MM.1S (cell line): ENCODE measurements at regions not wholly inside any gene's neighbourhood (a gene's known extent, or its start where the extent isn't known, plus 50 kb on each side); places are given as distances from the start of the nearest gene placed in this dataset.

ENCODE experiments used
- DNase-seq: peaks from one replicate; pipeline ENCODE4 v3.0.0-alpha.2; 2015
- H2AFZ ChIP-seq: fragments of 300-600 bp; sonication (generic); 2 replicates; pipeline ENCODE4 v1.6.0; 2016; ENCODE audit warnings: antibody characterized with exemption, low read length
- H3F3A ChIP-seq: fragments of 300-600 bp; sonication (generic); 2 replicates; pipeline ENCODE4 v1.6.1; 2016; ENCODE audit warnings: mild to moderate bottlenecking, antibody characterized with exemption, low read length, moderate library complexity, mixed read lengths; ENCODE audit not compliant: insufficient read depth
- H3K27ac ChIP-seq: fragments of 300-600 bp; sonication (generic); 2 replicates; pipeline ENCODE4 v1.5.1; 2016; ENCODE audit warnings: mild to moderate bottlenecking, low read length
- H3K27me3 ChIP-seq: fragments of 300-600 bp; sonication (generic); replicated peaks from 2 replicates; pipeline ENCODE4 v1.6.0; 2016; ENCODE audit warnings: low read length; ENCODE audit not compliant: insufficient read depth
- H3K36me3 ChIP-seq: fragments of 300-600 bp; sonication (generic); replicated peaks from 2 replicates; pipeline ENCODE4 v1.6.1; 2016; ENCODE audit warnings: mild to moderate bottlenecking, low read length, mixed read lengths; ENCODE audit not compliant: insufficient read depth
- H3K4me1 ChIP-seq: fragments of 300-600 bp; sonication (generic); 2 replicates; pipeline ENCODE4 v1.6.1; 2016; ENCODE audit warnings: low read length, mixed read lengths
- H3K4me2 ChIP-seq: fragments of 300-600 bp; sonication (generic); 2 replicates; pipeline ENCODE4 v1.6.0; 2016; ENCODE audit warnings: low read depth, low read length
- H3K4me3 ChIP-seq: fragments of 300-600 bp; sonication (generic); 2 replicates; pipeline ENCODE4 v1.5.1; 2016; ENCODE audit warnings: low read length, mixed read lengths
- H3K79me2 ChIP-seq: fragments of 300-600 bp; sonication (generic); 2 replicates; pipeline ENCODE4 v1.6.1; 2016; ENCODE audit warnings: mixed run types, low read length, mixed read lengths
- H3K9ac ChIP-seq: fragments of 300-600 bp; sonication (generic); 2 replicates; pipeline ENCODE4 v1.6.1; 2016; ENCODE audit warnings: low read length, mixed read lengths
- H3K9me2 ChIP-seq: fragments of 300-600 bp; sonication (generic); replicated peaks from 2 replicates; pipeline ENCODE4 v1.6.1; 2016; ENCODE audit warnings: mild to moderate bottlenecking, low read length, mixed read lengths; ENCODE audit not compliant: insufficient read depth
- H3K9me3 ChIP-seq: fragments of 300-600 bp; sonication (generic); replicated peaks from 2 replicates; pipeline ENCODE4 v1.6.1; 2016; ENCODE audit warnings: mild to moderate bottlenecking, low read length, mixed read lengths; ENCODE audit not compliant: insufficient read depth
- H4K20me1 ChIP-seq: fragments of 300-600 bp; sonication (generic); 2 replicates; pipeline ENCODE4 v1.6.1; 2016; ENCODE audit warnings: mild to moderate bottlenecking, low read length, moderate library complexity, mixed read lengths; ENCODE audit not compliant: insufficient read depth
- EZH2 ChIP-seq: fragments of 300-600 bp; sonication (generic); optimal IDR thresholded peaks from 2 replicates; pipeline ENCODE3; 2017; ENCODE audit warnings: low read depth, mild to moderate bottlenecking, antibody characterized with exemption, low read length, mixed read lengths
- EZH2phosphoT487 ChIP-seq: fragments of 300-600 bp; sonication (generic); IDR thresholded peaks from 2 replicates; pipeline ENCODE4 v1.6.1; 2018; ENCODE audit warnings: antibody characterized with exemption, low read length
- TF ChIP-seq, protein P1 (sequence below): fragments of 300-600 bp; sonication (generic); IDR thresholded peaks from 2 replicates; pipeline ENCODE4 v1.5.1; 2016; ENCODE audit warnings: antibody characterized with exemption, low read length, mixed read lengths

DNA sequence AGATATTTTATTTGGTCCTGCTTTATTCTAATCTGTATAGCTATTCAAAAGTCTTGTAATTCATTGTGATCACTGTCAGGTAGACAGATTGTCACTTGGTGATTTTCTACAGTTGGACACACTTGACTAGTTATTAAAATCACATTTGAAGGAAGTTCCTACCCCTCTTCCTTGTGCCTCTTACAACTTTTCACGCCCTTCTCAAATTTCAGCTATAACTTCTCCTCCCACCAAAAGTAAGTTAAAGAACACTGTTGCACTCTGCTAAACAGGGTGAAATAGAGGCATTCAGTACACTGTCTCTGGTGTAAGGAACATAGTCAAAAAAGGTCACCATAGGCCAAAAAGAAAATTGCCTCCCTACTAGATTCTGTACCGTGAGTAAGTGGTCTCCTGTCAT, 142.1 kb upstream of the POU5F2 start:
- Histone ChIP-seq H3K4me1 (no peaks in the 10 kb centered on the region), H3F3A (no peaks in the 10 kb centered on the region), H3K4me2 (no peak overlapping the region), H3K79me2 (no peaks in the 10 kb centered on the region), H3K4me3 (no peak overlapping the region), H3K27me3 (no peaks in the 10 kb centered on the region), H3K9ac (no peak overlapping the region), H4K20me1 (no peaks in the 10 kb centered on the region), H3K27ac (no peak overlapping the region), H3K9me3 (no peaks in the 10 kb centered on the region), H2AFZ (no peak overlapping the region), H3K9me2 (no peaks in the 10 kb centered on the region), H3K36me3 (no peaks in the 10 kb centered on the region)
- no peak for DNase-seq
- TF ChIP-seq, protein P1, sequence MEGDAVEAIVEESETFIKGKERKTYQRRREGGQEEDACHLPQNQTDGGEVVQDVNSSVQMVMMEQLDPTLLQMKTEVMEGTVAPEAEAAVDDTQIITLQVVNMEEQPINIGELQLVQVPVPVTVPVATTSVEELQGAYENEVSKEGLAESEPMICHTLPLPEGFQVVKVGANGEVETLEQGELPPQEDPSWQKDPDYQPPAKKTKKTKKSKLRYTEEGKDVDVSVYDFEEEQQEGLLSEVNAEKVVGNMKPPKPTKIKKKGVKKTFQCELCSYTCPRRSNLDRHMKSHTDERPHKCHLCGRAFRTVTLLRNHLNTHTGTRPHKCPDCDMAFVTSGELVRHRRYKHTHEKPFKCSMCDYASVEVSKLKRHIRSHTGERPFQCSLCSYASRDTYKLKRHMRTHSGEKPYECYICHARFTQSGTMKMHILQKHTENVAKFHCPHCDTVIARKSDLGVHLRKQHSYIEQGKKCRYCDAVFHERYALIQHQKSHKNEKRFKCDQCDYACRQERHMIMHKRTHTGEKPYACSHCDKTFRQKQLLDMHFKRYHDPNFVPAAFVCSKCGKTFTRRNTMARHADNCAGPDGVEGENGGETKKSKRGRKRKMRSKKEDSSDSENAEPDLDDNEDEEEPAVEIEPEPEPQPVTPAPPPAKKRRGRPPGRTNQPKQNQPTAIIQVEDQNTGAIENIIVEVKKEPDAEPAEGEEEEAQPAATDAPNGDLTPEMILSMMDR: no peak

DNA sequence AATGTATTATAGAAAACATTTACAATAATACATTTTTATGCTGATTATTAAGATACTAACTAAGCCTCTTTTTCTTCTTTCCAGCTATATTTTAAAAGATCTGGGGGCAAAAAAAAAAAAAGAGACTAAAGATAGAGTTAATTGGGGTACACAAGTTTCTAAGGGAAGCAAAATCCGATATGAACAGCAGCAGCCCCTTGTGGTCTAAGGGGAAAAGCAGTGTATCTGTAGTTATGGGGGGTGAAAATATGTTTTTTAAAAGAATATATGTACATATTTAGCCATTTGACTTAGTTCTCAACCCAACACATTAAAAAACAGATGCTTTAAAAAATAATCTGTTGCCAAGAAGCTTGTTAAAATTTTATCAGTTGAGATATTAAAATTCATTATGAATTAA, 134.3 kb upstream of the POU5F2 start:
- no peak for DNase-seq
- no peak overlapping the region for H3K4me2 ChIP-seq
- no peak overlapping the region for H2AFZ ChIP-seq
- H3K4me3 ChIP-seq: no peak overlapping the region
- H3K27ac ChIP-seq: no peak overlapping the region
- H3K9me2 ChIP-seq: no peaks in the 10 kb centered on the region
- H3F3A ChIP-seq: no peaks in the 10 kb centered on the region
- H3K4me1 ChIP-seq: no peaks in the 10 kb centered on the region
- no peaks in the 10 kb centered on the region for H4K20me1 ChIP-seq
- H3K79me2 ChIP-seq: no peaks in the 10 kb centered on the region
- H3K27me3 ChIP-seq: no peaks in the 10 kb centered on the region
- no peak overlapping the region for H3K9ac ChIP-seq
- no peaks in the 10 kb centered on the region for H3K36me3 ChIP-seq
- TF ChIP-seq EZH2: no peak
- TF ChIP-seq EZH2phosphoT487: no peak
- H3K9me3 ChIP-seq: no peaks in the 10 kb centered on the region

DNA sequence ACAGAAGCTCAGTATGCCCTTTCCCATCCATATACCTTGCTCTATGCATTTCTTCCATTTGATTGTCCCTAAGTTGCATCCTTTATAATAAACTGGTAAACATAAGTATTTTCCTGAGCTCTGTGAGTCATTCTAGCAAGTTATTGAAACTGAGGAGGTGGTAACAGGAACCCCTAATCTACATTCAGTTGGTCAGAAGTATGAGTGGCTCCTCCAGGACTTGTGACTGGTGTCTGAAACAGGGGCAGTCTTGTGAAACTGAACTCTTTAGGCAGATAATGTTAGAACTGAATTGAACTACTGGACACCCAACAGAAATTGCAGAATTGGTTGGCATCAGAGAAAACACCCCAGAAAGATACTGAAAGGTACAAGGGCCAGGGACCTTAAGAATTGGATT, 133.1 kb upstream of the POU5F2 start:
- Histone ChIP-seq H3F3A (no peaks in the 10 kb centered on the region), H3K9me3 (no peaks in the 10 kb centered on the region), H3K4me2 (no peak overlapping the region), H3K9ac (no peak overlapping the region), H4K20me1 (no peaks in the 10 kb centered on the region), H3K27me3 (no peaks in the 10 kb centered on the region), H3K4me1 (no peaks in the 10 kb centered on the region), H3K79me2 (no peaks in the 10 kb centered on the region), H3K27ac (no peak overlapping the region), H3K4me3 (no peak overlapping the region), H2AFZ (no peak overlapping the region), H3K9me2 (no peaks in the 10 kb centered on the region), H3K36me3 (no peaks in the 10 kb centered on the region)
- TF ChIP-seq EZH2phosphoT487: no peak
- TF ChIP-seq EZH2: no peak
- TF ChIP-seq, protein P1: no peak
- no peak for DNase-seq

DNA sequence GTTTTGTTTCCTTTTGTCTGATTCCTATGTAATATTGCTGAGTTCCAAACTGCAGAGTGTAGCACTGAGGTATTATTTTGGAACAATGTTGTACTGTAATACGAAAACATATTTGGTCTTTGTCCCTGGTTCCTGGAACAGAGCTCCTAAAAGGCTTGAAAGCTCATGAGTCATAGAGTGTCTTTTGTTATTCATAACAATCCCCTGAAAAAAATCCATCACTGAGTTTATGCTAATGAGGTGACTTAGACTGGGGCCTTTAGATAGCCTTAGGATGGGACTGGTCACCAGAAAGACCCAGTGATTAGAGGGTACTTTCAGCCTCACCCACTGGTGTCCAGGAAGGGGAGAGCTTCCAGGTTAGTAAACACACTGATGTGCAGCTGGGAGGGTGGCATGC, 132.7 kb upstream of the POU5F2 start:
- H3K4me1 ChIP-seq: no peaks in the 10 kb centered on the region
- H3K4me3 ChIP-seq: no peak overlapping the region
- no peaks in the 10 kb centered on the region for H3K9me3 ChIP-seq
- no peak overlapping the region for H3K9ac ChIP-seq
- no peaks in the 10 kb centered on the region for H3F3A ChIP-seq
- no peak overlapping the region for H3K4me2 ChIP-seq
- TF ChIP-seq EZH2phosphoT487: no peak
- TF ChIP-seq EZH2: no peak
- TF ChIP-seq, protein P1: no peak
- no peaks in the 10 kb centered on the region for H4K20me1 ChIP-seq
- no peaks in the 10 kb centered on the region for H3K79me2 ChIP-seq
- no peaks in the 10 kb centered on the region for H3K36me3 ChIP-seq
- H2AFZ ChIP-seq: no peak overlapping the region
- H3K27me3 ChIP-seq: no peaks in the 10 kb centered on the region
- no peak for DNase-seq
- H3K9me2 ChIP-seq: no peaks in the 10 kb centered on the region
- no peak overlapping the region for H3K27ac ChIP-seq
